Tibial nerve (tissue), 3 donors: ENCODE measurements at regions not wholly inside any gene's neighbourhood (a gene's known extent, or its start where the extent isn't known, plus 50 kb on each side); places are given as distances from the start of the nearest gene placed in this dataset.
"Not testable (repeated sequence)": the region's sequence is repeated elsewhere in the genome, so short reads cannot be mapped to it uniquely, and the experiment has no call there.

Experiments used
- POLR2A ChIP-seq, 2 donors: fragments of 450-650 bp; IDR thresholded peaks; one replicate each; pipeline ENCODE4 v1.6.1; 2017; ENCODE audit warnings: antibody characterized with exemption in 2 of 2, mild to moderate bottlenecking in 2 of 2, moderate library complexity in 2 of 2
- TF ChIP-seq, protein P1 (sequence below), 5 experiments: fragments of 200-600 bp in 3 of 5; fragments of 450-650 bp in 2 of 5; sonication (generic) in 3 of 5; IDR thresholded peaks; one replicate each; pipeline ENCODE4 v1.5.1; 2016 to 2019; ENCODE audit warnings: antibody characterized with exemption in 5 of 5, mild to moderate bottlenecking in 3 of 5, moderate library complexity in 2 of 5

DNA sequence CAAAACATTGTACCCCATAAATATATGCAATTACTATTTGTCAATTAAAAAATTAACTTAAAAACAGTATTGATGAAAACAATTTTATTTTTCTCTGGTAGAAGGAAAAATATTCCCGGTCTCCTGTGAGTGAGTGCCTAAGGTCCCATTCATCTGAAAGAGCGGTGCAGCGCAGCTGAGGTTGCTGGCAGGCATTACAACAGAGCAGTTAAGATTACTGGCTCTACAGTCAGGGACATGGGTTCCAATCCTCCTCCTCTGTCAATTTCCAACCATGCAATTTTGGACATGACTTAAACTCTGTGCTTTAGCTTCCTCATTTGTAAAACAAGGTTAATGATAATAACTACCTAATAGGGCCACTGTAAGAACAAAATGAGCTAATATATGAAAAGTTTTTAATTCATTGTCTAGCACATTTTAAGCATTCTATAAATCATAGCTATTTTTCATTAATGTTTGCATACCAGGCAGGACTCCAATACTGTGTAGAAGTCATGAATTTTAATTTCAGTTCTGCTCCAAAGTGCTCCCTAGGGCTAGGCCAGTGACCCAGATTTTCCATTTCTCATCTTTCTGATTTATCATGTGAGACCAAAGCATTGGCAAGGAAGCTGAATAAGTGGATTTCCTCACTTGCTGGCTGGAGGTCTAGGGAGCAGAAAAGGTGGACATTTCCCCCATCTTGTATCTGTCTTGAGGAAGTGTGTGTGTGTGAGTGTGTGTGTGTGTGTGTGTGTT lies 174.2 kb upstream of the NBPF19 start:
- TF ChIP-seq POLR2A (IDR thresholded peaks at IDR 0.05), result not testable (repeated sequence)
- TF ChIP-seq, protein P1, sequence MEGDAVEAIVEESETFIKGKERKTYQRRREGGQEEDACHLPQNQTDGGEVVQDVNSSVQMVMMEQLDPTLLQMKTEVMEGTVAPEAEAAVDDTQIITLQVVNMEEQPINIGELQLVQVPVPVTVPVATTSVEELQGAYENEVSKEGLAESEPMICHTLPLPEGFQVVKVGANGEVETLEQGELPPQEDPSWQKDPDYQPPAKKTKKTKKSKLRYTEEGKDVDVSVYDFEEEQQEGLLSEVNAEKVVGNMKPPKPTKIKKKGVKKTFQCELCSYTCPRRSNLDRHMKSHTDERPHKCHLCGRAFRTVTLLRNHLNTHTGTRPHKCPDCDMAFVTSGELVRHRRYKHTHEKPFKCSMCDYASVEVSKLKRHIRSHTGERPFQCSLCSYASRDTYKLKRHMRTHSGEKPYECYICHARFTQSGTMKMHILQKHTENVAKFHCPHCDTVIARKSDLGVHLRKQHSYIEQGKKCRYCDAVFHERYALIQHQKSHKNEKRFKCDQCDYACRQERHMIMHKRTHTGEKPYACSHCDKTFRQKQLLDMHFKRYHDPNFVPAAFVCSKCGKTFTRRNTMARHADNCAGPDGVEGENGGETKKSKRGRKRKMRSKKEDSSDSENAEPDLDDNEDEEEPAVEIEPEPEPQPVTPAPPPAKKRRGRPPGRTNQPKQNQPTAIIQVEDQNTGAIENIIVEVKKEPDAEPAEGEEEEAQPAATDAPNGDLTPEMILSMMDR (IDR thresholded peaks at IDR 0.05), result not testable (repeated sequence)
